Spleen (tissue), 7 donors: ENCODE measurements at regions not wholly inside any gene's neighbourhood (a gene's known extent, or its start where the extent isn't known, plus 50 kb on each side); places are given as distances from the start of the nearest gene placed in this dataset.

Source experiments
- POLR2A ChIP-seq, 3 donors: fragments of 450-650 bp; IDR thresholded peaks; one replicate each; pipeline ENCODE4 v1.5.1; 2017; ENCODE audit warnings: antibody characterized with exemption in 3 of 3, mild to moderate bottlenecking in 1 of 3
- POLR2AphosphoS5 ChIP-seq, 3 donors: sonication (generic); formaldehyde crosslinking; IDR thresholded peaks; one replicate each; pipeline ENCODE4 v1.5.1; 2017; ENCODE audit warnings: antibody characterized with exemption in 3 of 3
- TF ChIP-seq, protein P1 (sequence below), 11 experiments: fragments of 200-600 bp in 7 of 11; fragments of 450-650 bp in 4 of 11; sonication (generic) in 4 of 11; IDR thresholded peaks in 8 of 11; conservative IDR thresholded peaks in 3 of 11; 1 replicate in 7 of 11; 2 replicates in 4 of 11; pipeline versions ENCODE4 v1.4.0 to v1.8.0; 2016 to 2021; ENCODE audit warnings: antibody characterized with exemption in 11 of 11, inconsistent platforms in 4 of 11, mild to moderate bottlenecking in 1 of 11
- donor health status: DM: no; HTN: no; CAD: no; lungs with moderate emphysema.
- donor health status: DM: no; HTN: no; CAD: no.
- donor health status: DM: no; HTN: no; CAD: no.

- TF ChIP-seq, protein P1, sequence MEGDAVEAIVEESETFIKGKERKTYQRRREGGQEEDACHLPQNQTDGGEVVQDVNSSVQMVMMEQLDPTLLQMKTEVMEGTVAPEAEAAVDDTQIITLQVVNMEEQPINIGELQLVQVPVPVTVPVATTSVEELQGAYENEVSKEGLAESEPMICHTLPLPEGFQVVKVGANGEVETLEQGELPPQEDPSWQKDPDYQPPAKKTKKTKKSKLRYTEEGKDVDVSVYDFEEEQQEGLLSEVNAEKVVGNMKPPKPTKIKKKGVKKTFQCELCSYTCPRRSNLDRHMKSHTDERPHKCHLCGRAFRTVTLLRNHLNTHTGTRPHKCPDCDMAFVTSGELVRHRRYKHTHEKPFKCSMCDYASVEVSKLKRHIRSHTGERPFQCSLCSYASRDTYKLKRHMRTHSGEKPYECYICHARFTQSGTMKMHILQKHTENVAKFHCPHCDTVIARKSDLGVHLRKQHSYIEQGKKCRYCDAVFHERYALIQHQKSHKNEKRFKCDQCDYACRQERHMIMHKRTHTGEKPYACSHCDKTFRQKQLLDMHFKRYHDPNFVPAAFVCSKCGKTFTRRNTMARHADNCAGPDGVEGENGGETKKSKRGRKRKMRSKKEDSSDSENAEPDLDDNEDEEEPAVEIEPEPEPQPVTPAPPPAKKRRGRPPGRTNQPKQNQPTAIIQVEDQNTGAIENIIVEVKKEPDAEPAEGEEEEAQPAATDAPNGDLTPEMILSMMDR (IDR thresholded peaks at IDR 0.05 in 8 of 11, conservative IDR thresholded peaks at IDR 0.05 in 3 of 11) = no peak
- no peak for TF ChIP-seq POLR2AphosphoS5 (IDR thresholded peaks at IDR 0.05)
- TF ChIP-seq POLR2A (IDR thresholded peaks at IDR 0.05) = no peak
These were observed 62.7 kb downstream of the MRPS30 start for GRCh38 chr5:44871401-44871800.
